Gastroesophageal sphincter (tissue), 3 donors: ENCODE measurements at regions not wholly inside any gene's neighbourhood (a gene's known extent, or its start where the extent isn't known, plus 50 kb on each side); places are given as distances from the start of the nearest gene placed in this dataset.

Experiments
- EP300 ChIP-seq: sonication (generic); formaldehyde crosslinking; IDR thresholded peaks from one replicate; pipeline ENCODE4 v1.6.1; 2017; ENCODE audit warnings: antibody characterized with exemption, mild to moderate bottlenecking
- POLR2A ChIP-seq, 2 donors: fragments of 450-650 bp; IDR thresholded peaks; one replicate each; pipeline ENCODE4 v1.6.1; 2017; ENCODE audit warnings: antibody characterized with exemption in 2 of 2, mild to moderate bottlenecking in 2 of 2, moderate library complexity in 1 of 2
- POLR2AphosphoS5 ChIP-seq: sonication (generic); formaldehyde crosslinking; IDR thresholded peaks from one replicate; pipeline ENCODE4 v1.6.1; 2017; ENCODE audit warnings: antibody characterized with exemption
- TF ChIP-seq, protein P1 (sequence below), 4 experiments: fragments of 200-600 bp in 2 of 4; fragments of 450-650 bp in 2 of 4; sonication (generic) in 1 of 4; IDR thresholded peaks; one replicate each; pipeline ENCODE4 v1.5.1; 2017 to 2019; ENCODE audit warnings: antibody characterized with exemption in 4 of 4, mild to moderate bottlenecking in 2 of 4, moderate library complexity in 2 of 4

DNA sequence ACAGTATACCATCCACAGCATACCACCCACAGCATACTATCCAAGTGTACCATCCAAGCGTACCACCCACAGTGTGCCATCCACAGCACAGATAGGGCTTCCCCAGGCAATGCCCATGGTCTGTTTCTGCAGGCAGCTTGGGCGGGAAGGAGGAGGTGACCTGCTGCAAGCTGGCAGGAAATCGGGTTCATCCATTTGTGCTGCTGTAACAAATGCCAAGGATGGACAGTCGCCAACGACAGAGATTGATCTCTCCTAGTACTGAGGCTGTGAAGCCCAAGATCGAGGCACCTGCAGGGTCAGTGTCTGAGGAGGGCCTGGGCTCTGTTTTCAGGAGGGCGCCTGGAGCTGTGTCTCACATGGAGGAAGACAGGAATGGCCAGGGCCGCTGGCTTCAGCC is 93.6 kb upstream of the SNTG2 start:
- no peak for TF ChIP-seq POLR2AphosphoS5
- TF ChIP-seq, protein P1, sequence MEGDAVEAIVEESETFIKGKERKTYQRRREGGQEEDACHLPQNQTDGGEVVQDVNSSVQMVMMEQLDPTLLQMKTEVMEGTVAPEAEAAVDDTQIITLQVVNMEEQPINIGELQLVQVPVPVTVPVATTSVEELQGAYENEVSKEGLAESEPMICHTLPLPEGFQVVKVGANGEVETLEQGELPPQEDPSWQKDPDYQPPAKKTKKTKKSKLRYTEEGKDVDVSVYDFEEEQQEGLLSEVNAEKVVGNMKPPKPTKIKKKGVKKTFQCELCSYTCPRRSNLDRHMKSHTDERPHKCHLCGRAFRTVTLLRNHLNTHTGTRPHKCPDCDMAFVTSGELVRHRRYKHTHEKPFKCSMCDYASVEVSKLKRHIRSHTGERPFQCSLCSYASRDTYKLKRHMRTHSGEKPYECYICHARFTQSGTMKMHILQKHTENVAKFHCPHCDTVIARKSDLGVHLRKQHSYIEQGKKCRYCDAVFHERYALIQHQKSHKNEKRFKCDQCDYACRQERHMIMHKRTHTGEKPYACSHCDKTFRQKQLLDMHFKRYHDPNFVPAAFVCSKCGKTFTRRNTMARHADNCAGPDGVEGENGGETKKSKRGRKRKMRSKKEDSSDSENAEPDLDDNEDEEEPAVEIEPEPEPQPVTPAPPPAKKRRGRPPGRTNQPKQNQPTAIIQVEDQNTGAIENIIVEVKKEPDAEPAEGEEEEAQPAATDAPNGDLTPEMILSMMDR (IDR thresholded peaks at IDR 0.05): no peak
- TF ChIP-seq POLR2A (IDR thresholded peaks at IDR 0.05): no peak
- TF ChIP-seq EP300: no peak
